H1 (cell line): ENCODE measurements at regions not wholly inside any gene's neighbourhood (a gene's known extent, or its start where the extent isn't known, plus 50 kb on each side); places are given as distances from the start of the nearest gene placed in this dataset.

Experiments
- CTCF ChIA-PET: fragments of 300-600 bp; sonication (Branson Sonifier 250); formaldehyde crosslinking; loops from one replicate; lab custom pipeline; 2021; ENCODE audit not compliant: partially characterized antibody; lab: Charles Lee
- POLR2A ChIA-PET: fragments of 300-600 bp; sonication (Branson Sonifier 250); formaldehyde crosslinking; loops from one replicate; lab custom pipeline; 2021; ENCODE audit warnings: inconsistent platforms; ENCODE audit not compliant: partially characterized antibody; lab: Charles Lee
- DNase-seq, 2 experiments: peaks; one replicate each; pipeline versions ENCODE4 v3.0.0 to v3.0.0-alpha.2; 2010 to 2022; ENCODE audit warnings: low spot score in 2 of 2, low read depth in 1 of 2, mixed read lengths in 1 of 2
- FAIRE-seq: peaks from 2 replicates; lab custom pipeline; 2011; peaks lifted over from hg19 to GRCh38; lab: Jason Lieb, UNC
- H2AFZ ChIP-seq: 2 replicates; pipeline ENCODE4 v1.8.1; 2012; ENCODE audit warnings: low read length, inconsistent platforms
- H2AK5ac ChIP-seq: 2 replicates; pipeline ENCODE4 v1.6.1; 2013; ENCODE audit warnings: low read depth, low read length
- H2BK120ac ChIP-seq: replicated peaks from 2 replicates; pipeline ENCODE3; 2013; ENCODE audit warnings: low read depth, low read length, inconsistent platforms
- H2BK12ac ChIP-seq: 2 replicates; pipeline ENCODE4 v1.6.1; 2013; ENCODE audit warnings: low read depth, low read length
- H2BK15ac ChIP-seq: 2 replicates; pipeline ENCODE4 v1.6.1; 2013; ENCODE audit warnings: low read length
- H2BK20ac ChIP-seq: 2 replicates; pipeline ENCODE4 v1.6.1; 2013; ENCODE audit warnings: low read length
- H2BK5ac ChIP-seq: 2 replicates; pipeline ENCODE4 v1.6.1; 2013; ENCODE audit warnings: low read depth, low read length
- H3K14ac ChIP-seq: 2 replicates; pipeline ENCODE4 v1.6.1; 2013; ENCODE audit warnings: inconsistent platforms; ENCODE audit not compliant: insufficient read length
- H3K18ac ChIP-seq: 2 replicates; pipeline ENCODE4 v1.6.1; 2013; ENCODE audit warnings: low read length; ENCODE audit errors: extremely low read depth
- H3K23ac ChIP-seq: 2 replicates; pipeline ENCODE4 v1.6.1; 2013; ENCODE audit warnings: inconsistent platforms; ENCODE audit not compliant: insufficient read length
- H3K23me2 ChIP-seq: 2 replicates; pipeline ENCODE4 v1.6.1; 2013; ENCODE audit warnings: low read depth, low read length
- H3K27ac ChIP-seq: 2 replicates; pipeline ENCODE4 v1.6.1; 2011; ENCODE audit warnings: low read depth, low read length, inconsistent platforms
- H3K27me3 ChIP-seq, 4 experiments: replicated peaks in 1 of 4; 1 replicate in 1 of 4; 2 replicates in 3 of 4; pipeline versions ENCODE4 v1.6.1 to v1.8.1; 2011 to 2013; ENCODE audit warnings: low read length in 3 of 4, mild to moderate bottlenecking in 3 of 4, inconsistent platforms in 2 of 4, mixed read lengths in 2 of 4, moderate library complexity in 1 of 4; ENCODE audit not compliant: control insufficient read depth in 3 of 4, insufficient read depth in 3 of 4; ENCODE audit errors: extremely low read depth in 1 of 4
- H3K36me3 ChIP-seq, 4 experiments: 2 replicates each; pipeline versions ENCODE4 v1.6.1 to v1.8.1; 2011 to 2013; ENCODE audit warnings: mild to moderate bottlenecking in 4 of 4, low read length in 3 of 4, moderate library complexity in 2 of 4, control low read depth in 1 of 4, inconsistent platforms in 1 of 4; ENCODE audit not compliant: insufficient read depth in 4 of 4, control insufficient read depth in 2 of 4
- H3K4ac ChIP-seq: replicated peaks from 2 replicates; pipeline ENCODE3; 2013; ENCODE audit warnings: low read length, low read depth, mixed read lengths, inconsistent platforms; ENCODE audit not compliant: insufficient read length
- H3K4me1 ChIP-seq, 4 experiments: replicated peaks in 1 of 4; 1 replicate in 1 of 4; 2 replicates in 3 of 4; pipeline versions ENCODE4 v1.6.1 to v1.8.1; 2011 to 2013; ENCODE audit warnings: low read length in 3 of 4, inconsistent platforms in 2 of 4, mixed read lengths in 1 of 4; ENCODE audit not compliant: insufficient read depth in 4 of 4, control insufficient read depth in 3 of 4
- H3K4me2 ChIP-seq, 2 experiments: 2 replicates each; pipeline versions ENCODE4 v1.6.1 to v1.8.1; 2011 to 2013; ENCODE audit warnings: low read depth in 2 of 2, low read length in 2 of 2, control low read depth in 1 of 2, inconsistent platforms in 1 of 2, mild to moderate bottlenecking in 1 of 2; ENCODE audit not compliant: insufficient read depth in 1 of 2
- H3K4me3 ChIP-seq, 4 experiments: fragments of 200-600, 300-600 bp in 1 of 4; sonication (generic), shearing (Covaris generic), sonication (Bioruptor Twin) in 1 of 4; 2 replicates each; pipeline versions ENCODE4 v1.5.1 to v1.8.1; 2011 to 2016; ENCODE audit warnings: low read length in 4 of 4, low read depth in 3 of 4, control low read depth in 2 of 4, inconsistent platforms in 2 of 4, mild to moderate bottlenecking in 2 of 4, mixed read lengths in 1 of 4, moderate library complexity in 1 of 4; ENCODE audit not compliant: insufficient read depth in 2 of 4; ENCODE audit errors: extremely low read depth in 1 of 4
- H3K56ac ChIP-seq: replicated peaks from 2 replicates; pipeline ENCODE3; 2013; ENCODE audit warnings: low read depth, mild to moderate bottlenecking, mixed read lengths, low read length, inconsistent platforms; ENCODE audit not compliant: insufficient read length
- H3K79me1 ChIP-seq: 2 replicates; pipeline ENCODE4 v1.6.1; 2013; ENCODE audit warnings: low read depth, low read length, control low read depth
- H3K79me2 ChIP-seq, 2 experiments: 2 replicates each; pipeline versions ENCODE4 v1.6.1 to v1.8.1; 2012 to 2013; ENCODE audit warnings: low read length in 2 of 2, mild to moderate bottlenecking in 2 of 2, inconsistent platforms in 1 of 2; ENCODE audit not compliant: insufficient read depth in 2 of 2, control insufficient read depth in 1 of 2
- H3K9ac ChIP-seq, 4 experiments: replicated peaks in 1 of 4; 1 replicate in 1 of 4; 2 replicates in 3 of 4; pipeline versions ENCODE4 v1.6.1 to v1.8.1; 2011 to 2013; ENCODE audit warnings: low read depth in 3 of 4, low read length in 3 of 4, control low read depth in 2 of 4, mild to moderate bottlenecking in 2 of 4, moderate library complexity in 2 of 4, inconsistent platforms in 1 of 4; ENCODE audit errors: extremely low read depth in 1 of 4
- H3K9me3 ChIP-seq, 2 experiments: 2 replicates each; pipeline versions ENCODE4 v1.6.1 to v1.8.1; 2012 to 2013; ENCODE audit warnings: mild to moderate bottlenecking in 2 of 2, moderate library complexity in 2 of 2, control low read depth in 1 of 2, inconsistent platforms in 1 of 2, low read depth in 1 of 2, low read length in 1 of 2, mixed read lengths in 1 of 2; ENCODE audit not compliant: insufficient read depth in 2 of 2
- H4K20me1 ChIP-seq, 2 experiments: replicated peaks in 1 of 2; 2 replicates each; pipeline versions ENCODE3 to v1.8.1; 2011 to 2013; ENCODE audit warnings: inconsistent platforms in 2 of 2, low read length in 2 of 2, mild to moderate bottlenecking in 1 of 2; ENCODE audit not compliant: insufficient read depth in 2 of 2, control insufficient read depth in 1 of 2
- H4K5ac ChIP-seq: 2 replicates; pipeline ENCODE4 v1.6.1; 2013; ENCODE audit warnings: low read length, low read depth, mixed read lengths, inconsistent platforms; ENCODE audit not compliant: insufficient read length
- H4K8ac ChIP-seq: 2 replicates; pipeline ENCODE4 v1.8.0; 2013; ENCODE audit warnings: mild to moderate bottlenecking, moderate library complexity, low read length, inconsistent platforms; ENCODE audit not compliant: insufficient read depth; ENCODE audit errors: extremely low read depth
- H4K91ac ChIP-seq: replicated peaks from 2 replicates; pipeline ENCODE3; 2013; ENCODE audit warnings: low read length, mixed read lengths, inconsistent platforms; ENCODE audit not compliant: insufficient read length
- ATF2 ChIP-seq: IDR thresholded peaks from 2 replicates; pipeline ENCODE4 v1.6.1; 2012; ENCODE audit warnings: low read length, inconsistent platforms
- BACH1 ChIP-seq: IDR thresholded peaks from 2 replicates; pipeline ENCODE4 v1.6.1; 2012; ENCODE audit warnings: low read length, improper control_type of control experiment
- CEBPB ChIP-seq: IDR thresholded peaks from 2 replicates; pipeline ENCODE4 v1.6.1; 2012; ENCODE audit warnings: low read depth, low read length
- CTBP2 ChIP-seq: IDR thresholded peaks from 2 replicates; pipeline ENCODE4 v1.7.0; 2011; ENCODE audit warnings: borderline replicate concordance, mild to moderate bottlenecking, moderate library complexity, mixed read lengths, low read length; ENCODE audit not compliant: insufficient read depth, insufficient read length
- GABPA ChIP-seq: IDR thresholded peaks from 2 replicates; pipeline ENCODE4 v1.6.1; 2011; ENCODE audit warnings: mild to moderate bottlenecking, low read length, moderate library complexity, borderline replicate concordance; ENCODE audit not compliant: insufficient read depth
- GTF2F1 ChIP-seq: IDR thresholded peaks from 2 replicates; pipeline ENCODE4 v1.6.1; 2012; ENCODE audit warnings: low read depth, low read length, improper control_type of control experiment, borderline replicate concordance
- KDM4A ChIP-seq: IDR thresholded peaks from one replicate; pipeline ENCODE4 v1.7.1; 2012; ENCODE audit warnings: low read depth, mild to moderate bottlenecking, moderate library complexity, low read length, inconsistent platforms; ENCODE audit not compliant: severe bottlenecking
- NANOG ChIP-seq: IDR thresholded peaks from 2 replicates; pipeline ENCODE4 v1.6.1; 2011; ENCODE audit warnings: low read length, low read depth, mild to moderate bottlenecking, inconsistent platforms; ENCODE audit not compliant: insufficient read depth, poor library complexity, severe bottlenecking
- RBBP5 ChIP-seq: IDR thresholded peaks from 2 replicates; pipeline ENCODE4 v1.7.1; 2012; ENCODE audit warnings: low read depth, mild to moderate bottlenecking, inconsistent platforms, low read length, moderate library complexity, borderline replicate concordance
- RXRA ChIP-seq: IDR thresholded peaks from 2 replicates; pipeline ENCODE4 v1.6.1; 2011; ENCODE audit warnings: low read depth, mild to moderate bottlenecking, low read length, moderate library complexity; ENCODE audit not compliant: insufficient read depth
- SAP30 ChIP-seq: fragments of 300-600 bp; sonication (generic); IDR thresholded peaks from 2 replicates; pipeline ENCODE4 v1.7.1; 2012; ENCODE audit warnings: low read length, moderate library complexity, mild to moderate bottlenecking, inconsistent platforms; ENCODE audit not compliant: insufficient read depth, insufficient replicate concordance
- SIN3A ChIP-seq, 2 experiments: IDR thresholded peaks in 1 of 2; conservative IDR thresholded peaks in 1 of 2; 2 replicates each; pipeline ENCODE4 v1.6.1; 2011 to 2012; ENCODE audit warnings: low read length in 2 of 2, improper control_type of control experiment in 1 of 2, low read depth in 1 of 2, mild to moderate bottlenecking in 1 of 2
- SP1 ChIP-seq: IDR thresholded peaks from 2 replicates; pipeline ENCODE4 v1.6.1; 2011; ENCODE audit warnings: low read depth, low read length
- TCF12 ChIP-seq: IDR thresholded peaks from 2 replicates; pipeline ENCODE4 v1.6.1; 2011; ENCODE audit warnings: low read depth, mild to moderate bottlenecking, low read length

- Histone ChIP-seq H4K91ac (no peak overlapping the region), H3K36me3 (no peaks in the 10 kb centered on the region), H3K79me1 (no peaks in the 10 kb centered on the region), H3K27me3 (no peaks in the 10 kb centered on the region), H3K14ac (no peak overlapping the region), H3K9ac (no peak overlapping the region), H2BK5ac (no peak overlapping the region), H3K23ac (no peak overlapping the region), H2BK15ac (no peak overlapping the region), H2AK5ac (no peak overlapping the region), H4K8ac (no peak overlapping the region), H3K18ac (no peak overlapping the region), H3K4me3 (no peak overlapping the region), H3K4me2 (no peak overlapping the region), H2AFZ (no peak overlapping the region), H3K4ac (no peak overlapping the region), H4K5ac (no peak overlapping the region), H4K20me1 (peaks cover 0 to 2% of the 10 kb centered on the region in 2 experiments), H2BK20ac (no peak overlapping the region), H2BK12ac (no peak overlapping the region), H3K9me3 (no peaks in the 10 kb centered on the region), H2BK120ac (no peak overlapping the region), H3K4me1 (no peaks in the 10 kb centered on the region), H3K56ac (no peak overlapping the region), H3K23me2 (no peaks in the 10 kb centered on the region), H3K79me2 (no peaks in the 10 kb centered on the region), H3K27ac (no peak overlapping the region)
- POLR2A ChIA-PET: no interaction called here
- TF ChIP-seq SAP30 (no peak), KDM4A (no peak), RBBP5 (no peak), GTF2F1 (no peak), SIN3A (conservative IDR thresholded peaks at IDR 0.05 in 1 of 2, IDR thresholded peaks at IDR 0.05 in 1 of 2; ENCODE audit: low read depth in 1 of 2, low read length in 2 of 2) (no peak), GABPA (no peak), BACH1 (no peak), CEBPB (no peak), TCF12 (no peak), NANOG (no peak), RXRA (no peak), SP1 (no peak), ATF2 (no peak), CTBP2 (no peak)
- FAIRE-seq: no peak
- CTCF ChIA-PET: no interaction called here
- DNase-seq: no peak
Observed at GRCh38 chr6:51269876-51270275, 451.2 kb downstream of the TFAP2B start.
